ENCODE measurements at regions not wholly inside any gene's neighbourhood (a gene's known extent, or its start where the extent isn't known, plus 50 kb on each side); places are given as distances from the start of the nearest gene placed in this dataset.

GRCh38 chr3:87329065-87329464 lies 52.7 kb upstream of the POU1F1 start:
- DNase-seq (ENCODE audit: low read depth), result no peak
